ENCODE measurements at regions not wholly inside any gene's neighbourhood (a gene's known extent, or its start where the extent isn't known, plus 50 kb on each side); places are given as distances from the start of the nearest gene placed in this dataset.
A peak's percentile ranks its signal among the peaks of the same experiment; 100 is the strongest.

DNA sequence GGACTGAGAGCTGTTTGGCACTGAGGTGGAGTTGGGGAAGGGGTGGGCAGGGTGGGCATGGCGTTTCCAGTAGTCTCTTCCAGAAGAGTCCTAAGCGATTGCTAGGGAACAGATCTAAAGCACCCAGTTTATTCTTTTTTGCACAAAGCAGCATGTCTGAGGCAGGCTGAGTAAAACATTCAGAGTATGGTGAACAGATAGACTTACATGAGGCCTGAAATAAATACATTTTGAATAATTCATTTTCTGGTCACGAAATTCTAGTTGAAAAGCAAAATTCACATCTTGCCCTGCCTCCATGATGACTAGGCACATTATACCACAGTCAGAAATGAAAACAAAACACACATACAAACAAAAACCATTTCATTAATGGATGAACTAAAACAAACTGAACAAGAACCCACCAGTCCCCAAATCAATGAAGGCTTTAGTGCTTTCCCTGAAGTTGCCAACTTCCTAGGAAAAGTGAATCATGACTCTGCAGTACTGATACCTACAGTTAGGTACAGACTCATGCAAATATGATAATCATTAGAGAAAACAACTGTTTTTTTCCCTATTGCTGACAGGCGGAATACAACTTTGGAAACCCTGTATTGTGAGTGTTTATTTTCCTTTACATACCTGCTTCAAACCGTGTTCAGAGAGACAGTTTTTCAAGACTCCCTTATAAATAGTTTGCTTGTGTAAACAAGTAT, 702.9 kb upstream of the POU3F2 start:
- H3K9me3 ChIP-seq (ENCODE audit: control insufficient read depth, insufficient read depth, low read length), result no peaks in the 10 kb centered on the region
- peak overlapping the region; percentile 29 for H3K27ac ChIP-seq (ENCODE audit: low read depth, low read length)
- H3K4me1 ChIP-seq (ENCODE audit: control insufficient read depth, insufficient read depth, low read length), result no peaks in the 10 kb centered on the region
- H3K27me3 ChIP-seq (ENCODE audit: control insufficient read depth, insufficient read depth, low read length), result no peaks in the 10 kb centered on the region
- no peak overlapping the region for H3K4me3 ChIP-seq (ENCODE audit: low read depth, low read length)
- H3K36me3 ChIP-seq (ENCODE audit: control insufficient read depth, insufficient read depth, low read length), result no peaks in the 10 kb centered on the region
- 38% methylated on average over 3 of the region's 5 CpGs for WGBS (ENCODE audit: insufficient coverage)
- DNase-seq (ENCODE audit: low read depth in 4 of 6, low spot score in 6 of 6), result peak in 2 of 6 donors; percentile 31 to 38

DNA sequence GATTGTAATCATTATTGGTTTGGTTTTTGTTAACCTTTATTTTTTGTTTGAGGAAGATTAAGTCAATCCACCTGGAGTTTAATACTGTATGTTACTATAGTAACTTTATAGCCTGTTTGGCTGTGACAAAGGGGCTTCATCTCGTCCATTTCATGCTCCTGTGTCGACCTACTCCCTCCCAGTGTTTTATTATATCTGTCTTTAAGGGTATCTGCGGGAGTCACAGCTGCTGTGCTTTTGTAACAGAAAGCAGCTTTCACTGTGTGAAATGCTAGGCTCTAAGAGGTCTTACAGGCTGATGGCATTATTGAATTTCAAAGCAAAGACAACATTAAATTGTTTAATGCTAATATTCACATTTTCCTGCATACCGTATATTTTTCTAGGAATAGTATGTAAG, 698.0 kb upstream of the POU3F2 start:
- Histone ChIP-seq H3K4me3 (ENCODE audit: low read depth, low read length) (no peak overlapping the region), H3K36me3 (ENCODE audit: control insufficient read depth, insufficient read depth, low read length) (no peaks in the 10 kb centered on the region), H3K27ac (ENCODE audit: low read depth, low read length) (no peak overlapping the region), H3K27me3 (ENCODE audit: control insufficient read depth, insufficient read depth, low read length) (no peaks in the 10 kb centered on the region), H3K9me3 (ENCODE audit: control insufficient read depth, insufficient read depth, low read length) (no peaks in the 10 kb centered on the region), H3K4me1 (ENCODE audit: control insufficient read depth, insufficient read depth, low read length) (no peaks in the 10 kb centered on the region)
- DNase-seq (ENCODE audit: low read depth in 4 of 6, low spot score in 6 of 6), result peak in 1 of 6 donors; percentile 66
- WGBS (ENCODE audit: insufficient coverage), result no CpG with 5 or more reads among the region's 4 CpGs

DNA sequence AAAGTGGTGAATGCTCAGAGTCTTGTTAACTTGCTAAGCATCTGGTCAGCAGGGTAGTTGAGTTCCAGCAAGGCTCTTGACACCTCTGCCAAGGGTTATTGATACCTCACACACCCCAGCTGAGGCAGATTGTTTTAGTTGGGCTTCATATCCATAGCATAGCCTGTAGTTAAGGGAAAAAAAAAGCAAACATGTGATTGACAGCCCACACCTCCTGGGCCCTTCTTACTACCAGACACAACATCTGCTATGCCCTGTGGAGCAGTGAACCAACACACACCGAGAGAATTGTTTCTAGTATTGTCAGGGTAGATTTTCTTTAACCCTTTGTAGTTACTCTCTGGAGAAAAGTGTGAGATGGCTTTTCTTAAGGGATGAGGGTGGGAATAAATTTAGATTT, 697.0 kb upstream of the POU3F2 start:
- Histone ChIP-seq H3K27ac (ENCODE audit: low read depth, low read length) (no peak overlapping the region), H3K9me3 (ENCODE audit: control insufficient read depth, insufficient read depth, low read length) (no peaks in the 10 kb centered on the region), H3K36me3 (ENCODE audit: control insufficient read depth, insufficient read depth, low read length) (no peaks in the 10 kb centered on the region), H3K4me3 (ENCODE audit: low read depth, low read length) (no peak overlapping the region), H3K4me1 (ENCODE audit: control insufficient read depth, insufficient read depth, low read length) (no peaks in the 10 kb centered on the region), H3K27me3 (ENCODE audit: control insufficient read depth, insufficient read depth, low read length) (no peaks in the 10 kb centered on the region)
- peak in 2 of 6 donors; percentile 9 to 38 for DNase-seq (ENCODE audit: low read depth in 4 of 6, low spot score in 6 of 6)
- WGBS (ENCODE audit: insufficient coverage), result no CpG with 5 or more reads among the region's 1 CpG

DNA sequence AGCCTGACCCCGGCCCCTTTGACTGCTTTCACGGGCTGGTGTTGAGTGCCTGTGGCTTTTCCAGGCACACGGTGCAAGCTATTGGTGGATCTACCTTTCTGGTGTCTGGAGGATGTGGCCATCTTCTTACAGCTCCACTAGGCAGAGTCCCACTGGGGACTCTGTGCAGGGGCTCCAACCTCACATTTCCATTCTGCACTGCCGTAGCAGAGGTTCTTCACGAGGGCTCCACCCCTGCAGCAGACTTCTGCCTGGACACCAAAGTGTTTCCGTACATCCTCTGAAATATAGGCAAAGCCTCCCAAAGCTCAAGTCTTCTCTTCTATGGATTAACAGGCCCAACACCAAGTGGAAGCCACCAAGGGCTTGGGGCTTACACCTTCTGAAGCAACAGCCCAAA, 691.5 kb upstream of the POU3F2 start:
- no peaks in the 10 kb centered on the region for H3K27me3 ChIP-seq (ENCODE audit: control insufficient read depth, insufficient read depth, low read length)
- WGBS (ENCODE audit: insufficient coverage), result 96% methylated on average over 6 of the region's 6 CpGs

DNA sequence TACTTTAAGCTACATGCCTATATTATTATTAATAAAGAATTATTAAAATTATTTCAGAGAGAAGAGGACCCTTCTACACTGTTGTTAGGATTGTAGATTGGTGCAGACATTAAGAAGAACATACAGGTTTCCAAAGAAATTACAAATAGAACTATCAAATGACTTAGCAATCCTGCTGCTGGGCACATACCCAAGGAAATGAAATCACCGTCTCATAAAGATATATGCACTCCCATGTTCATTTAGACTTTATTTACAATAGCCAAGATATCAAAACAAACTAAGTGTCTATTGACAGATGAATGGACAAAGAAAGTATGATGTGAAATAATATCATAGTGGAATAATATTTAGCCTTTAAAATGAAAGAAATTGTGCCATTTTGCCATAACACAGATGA, 687.7 kb upstream of the POU3F2 start:
- H3K36me3 ChIP-seq (ENCODE audit: control insufficient read depth, insufficient read depth, low read length), result no peaks in the 10 kb centered on the region
- H3K27me3 ChIP-seq (ENCODE audit: control insufficient read depth, insufficient read depth, low read length), result no peaks in the 10 kb centered on the region
- WGBS (ENCODE audit: insufficient coverage), result no CpG with 5 or more reads among the region's 1 CpG
- no peaks in the 10 kb centered on the region for H3K4me1 ChIP-seq (ENCODE audit: control insufficient read depth, insufficient read depth, low read length)
- no peak for DNase-seq (ENCODE audit: low read depth in 4 of 6, low spot score in 6 of 6)
- H3K9me3 ChIP-seq (ENCODE audit: control insufficient read depth, insufficient read depth, low read length), result peaks cover 12% of the 10 kb centered on the region
- no peak overlapping the region for H3K4me3 ChIP-seq (ENCODE audit: low read depth, low read length)
- H3K27ac ChIP-seq (ENCODE audit: low read depth, low read length), result no peak overlapping the region

More for the DNA sequence above, 691.5 kb upstream of the POU3F2 start:
- Histone ChIP-seq H3K4me3 (ENCODE audit: low read depth, low read length) (no peak overlapping the region), H3K27ac (ENCODE audit: low read depth, low read length) (no peak overlapping the region), H3K4me1 (ENCODE audit: control insufficient read depth, insufficient read depth, low read length) (no peaks in the 10 kb centered on the region), H3K36me3 (ENCODE audit: control insufficient read depth, insufficient read depth, low read length) (no peaks in the 10 kb centered on the region), H3K9me3 (ENCODE audit: control insufficient read depth, insufficient read depth, low read length) (peaks cover 12% of the 10 kb centered on the region)
- no peak for DNase-seq (ENCODE audit: low read depth in 4 of 6, low spot score in 6 of 6)

DNA sequence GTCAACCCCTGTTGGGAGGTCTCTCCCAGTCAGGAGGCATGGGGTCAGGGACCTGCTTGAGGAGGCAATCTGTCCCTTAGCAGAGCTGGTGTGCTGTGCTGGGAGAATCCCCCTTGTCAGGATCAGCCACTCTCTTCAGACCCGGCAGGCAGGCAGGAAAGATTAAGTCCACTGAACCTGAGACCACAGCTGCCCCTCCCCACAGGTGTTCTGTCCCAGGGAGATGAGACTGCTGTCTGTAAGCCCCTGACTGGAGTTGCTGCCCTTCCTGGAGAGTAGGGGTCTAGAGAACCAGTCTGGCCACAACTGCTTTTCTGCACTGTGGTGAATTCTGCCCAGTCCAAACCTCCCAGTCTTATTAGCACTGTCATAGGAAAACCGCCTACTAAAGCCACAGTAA, 677.8 kb upstream of the POU3F2 start:
- H3K9me3 ChIP-seq (ENCODE audit: control insufficient read depth, insufficient read depth, low read length), result no peaks in the 10 kb centered on the region
- no peaks in the 10 kb centered on the region for H3K27me3 ChIP-seq (ENCODE audit: control insufficient read depth, insufficient read depth, low read length)

DNA sequence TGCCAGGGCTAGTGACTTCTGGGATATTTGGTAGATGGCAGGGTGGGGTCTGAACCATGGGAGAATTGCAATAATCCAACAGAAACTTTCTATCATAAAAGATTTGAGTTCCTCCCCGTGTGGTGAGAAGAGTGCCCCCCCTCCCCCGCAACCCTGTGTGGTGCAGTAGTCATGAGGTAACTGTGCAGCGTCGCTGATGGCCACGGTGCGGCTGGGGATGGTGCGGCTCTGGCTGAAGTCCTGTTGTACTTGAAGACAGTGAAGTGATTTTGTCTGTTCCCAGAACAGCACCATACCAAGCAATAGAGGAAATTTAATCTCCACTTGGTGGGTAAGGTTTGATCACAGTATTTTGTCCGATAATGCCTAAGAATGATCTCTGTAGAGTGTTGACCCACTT, 654.8 kb upstream of the POU3F2 start:
- H3K4me1 ChIP-seq (ENCODE audit: control insufficient read depth, insufficient read depth, low read length), result no peaks in the 10 kb centered on the region
- H3K36me3 ChIP-seq (ENCODE audit: control insufficient read depth, insufficient read depth, low read length), result no peaks in the 10 kb centered on the region
- H3K9me3 ChIP-seq (ENCODE audit: control insufficient read depth, insufficient read depth, low read length), result peaks cover 3% of the 10 kb centered on the region
- no CpG with 5 or more reads among the region's 8 CpGs for WGBS (ENCODE audit: insufficient coverage)
- no peak for DNase-seq (ENCODE audit: low read depth in 4 of 6, low spot score in 6 of 6)
- no peak overlapping the region for H3K4me3 ChIP-seq (ENCODE audit: low read depth, low read length)
- no peaks in the 10 kb centered on the region for H3K27me3 ChIP-seq (ENCODE audit: control insufficient read depth, insufficient read depth, low read length)
- no peak overlapping the region for H3K27ac ChIP-seq (ENCODE audit: low read depth, low read length)

More for the DNA sequence above, 677.8 kb upstream of the POU3F2 start:
- WGBS (ENCODE audit: insufficient coverage), result 89% methylated on average over 2 of the region's 2 CpGs
- no peak for DNase-seq (ENCODE audit: low read depth in 4 of 6, low spot score in 6 of 6)
- Histone ChIP-seq H3K36me3 (ENCODE audit: control insufficient read depth, insufficient read depth, low read length) (no peaks in the 10 kb centered on the region), H3K27ac (ENCODE audit: low read depth, low read length) (no peak overlapping the region), H3K4me3 (ENCODE audit: low read depth, low read length) (no peak overlapping the region), H3K4me1 (ENCODE audit: control insufficient read depth, insufficient read depth, low read length) (no peaks in the 10 kb centered on the region)

DNA sequence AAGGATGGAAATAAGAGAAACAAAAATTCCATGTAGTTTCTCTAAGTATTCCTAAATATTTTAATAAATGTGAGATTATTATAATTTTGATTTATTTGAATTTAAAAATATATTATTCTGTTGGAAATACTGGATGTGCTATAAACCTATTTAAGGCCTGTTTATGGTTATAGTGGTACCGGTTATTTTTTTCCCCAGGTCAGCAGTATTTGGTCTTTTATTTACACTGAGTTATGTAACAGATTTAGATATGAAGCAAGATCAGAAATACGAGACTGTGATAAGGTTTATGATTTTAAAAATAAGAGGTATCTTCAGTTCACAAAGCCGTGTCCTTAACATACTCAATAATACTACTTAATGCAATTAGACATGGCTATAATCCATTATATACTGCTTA, 634.3 kb upstream of the POU3F2 start:
- Histone ChIP-seq H3K27me3 (ENCODE audit: control insufficient read depth, insufficient read depth, low read length) (no peaks in the 10 kb centered on the region), H3K4me3 (ENCODE audit: low read depth, low read length) (no peak overlapping the region), H3K4me1 (ENCODE audit: control insufficient read depth, insufficient read depth, low read length) (no peaks in the 10 kb centered on the region), H3K9me3 (ENCODE audit: control insufficient read depth, insufficient read depth, low read length) (no peaks in the 10 kb centered on the region), H3K27ac (ENCODE audit: low read depth, low read length) (no peak overlapping the region), H3K36me3 (ENCODE audit: control insufficient read depth, insufficient read depth, low read length) (no peaks in the 10 kb centered on the region)
- WGBS (ENCODE audit: insufficient coverage), result no CpG with 5 or more reads among the region's 3 CpGs
- DNase-seq (ENCODE audit: low read depth in 4 of 6, low spot score in 6 of 6), result no peak

DNA sequence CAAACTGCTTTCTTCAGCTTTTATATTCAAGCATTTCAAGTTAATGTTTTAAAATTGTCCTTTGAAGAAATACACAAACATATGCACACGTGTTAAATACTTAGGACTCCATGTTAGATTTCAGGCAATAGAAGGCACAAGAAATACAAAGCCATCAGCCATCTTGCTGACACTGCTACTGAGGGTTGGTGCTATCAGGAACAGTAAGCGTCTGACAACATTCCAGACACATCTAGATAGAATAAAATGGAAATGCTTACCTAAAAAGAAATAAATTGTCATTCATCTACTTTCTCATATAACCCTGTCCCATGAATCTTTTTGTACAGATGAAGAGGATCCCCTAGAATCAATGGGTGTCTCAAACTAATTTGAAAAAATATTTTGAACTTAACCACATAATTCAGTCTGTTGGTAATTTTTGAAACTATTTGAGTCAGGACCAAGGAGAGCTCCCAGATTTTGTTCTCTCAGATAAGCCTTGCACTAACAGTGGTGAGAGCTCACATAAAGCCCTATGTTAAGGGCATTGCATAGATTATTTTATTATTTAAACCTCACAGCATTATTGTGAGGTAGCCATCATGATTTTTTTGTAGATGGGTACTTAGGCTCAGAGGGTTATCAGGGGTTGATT, 631.1 kb upstream of the POU3F2 start:
- Histone ChIP-seq H3K36me3 (ENCODE audit: control insufficient read depth, insufficient read depth, low read length) (no peaks in the 10 kb centered on the region), H3K9me3 (ENCODE audit: control insufficient read depth, insufficient read depth, low read length) (no peaks in the 10 kb centered on the region), H3K27me3 (ENCODE audit: control insufficient read depth, insufficient read depth, low read length) (no peaks in the 10 kb centered on the region), H3K4me3 (ENCODE audit: low read depth, low read length) (no peak overlapping the region), H3K4me1 (ENCODE audit: control insufficient read depth, insufficient read depth, low read length) (no peaks in the 10 kb centered on the region), H3K27ac (ENCODE audit: low read depth, low read length) (no peak overlapping the region)
- no CpG with 5 or more reads among the region's 2 CpGs for WGBS (ENCODE audit: insufficient coverage)
- DNase-seq (ENCODE audit: low read depth in 4 of 6, low spot score in 6 of 6), result peak in 1 of 6 donors; percentile 21

DNA sequence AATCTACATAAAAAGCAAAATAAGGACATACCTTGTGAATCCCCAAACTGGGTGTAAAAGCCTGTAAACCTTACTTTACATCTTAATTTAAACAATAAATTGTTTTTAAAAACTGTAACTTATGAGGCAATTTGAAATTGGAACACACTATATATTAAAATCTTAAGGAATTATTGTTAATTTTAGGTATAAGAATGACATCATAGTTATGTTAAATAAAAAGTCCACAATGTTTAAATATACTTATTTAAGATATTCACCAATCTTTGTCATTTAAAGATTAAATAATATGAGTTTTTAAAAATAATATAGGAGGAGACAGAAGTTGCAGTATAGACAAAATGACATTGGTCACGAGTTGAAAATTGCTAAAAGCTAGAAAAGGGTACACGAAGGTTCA, 621.9 kb upstream of the POU3F2 start:
- Histone ChIP-seq H3K9me3 (ENCODE audit: control insufficient read depth, insufficient read depth, low read length) (no peaks in the 10 kb centered on the region), H3K27me3 (ENCODE audit: control insufficient read depth, insufficient read depth, low read length) (no peaks in the 10 kb centered on the region), H3K36me3 (ENCODE audit: control insufficient read depth, insufficient read depth, low read length) (no peaks in the 10 kb centered on the region), H3K27ac (ENCODE audit: low read depth, low read length) (no peak overlapping the region), H3K4me1 (ENCODE audit: control insufficient read depth, insufficient read depth, low read length) (no peaks in the 10 kb centered on the region), H3K4me3 (ENCODE audit: low read depth, low read length) (no peak overlapping the region)
- WGBS (ENCODE audit: insufficient coverage), result no CpG with 5 or more reads among the region's 2 CpGs
- no peak for DNase-seq (ENCODE audit: low read depth in 4 of 6, low spot score in 6 of 6)

Data from spinal cord (tissue), 9 donors.